ENCODE measurements at regions not wholly inside any gene's neighbourhood (a gene's known extent, or its start where the extent isn't known, plus 50 kb on each side); places are given as distances from the start of the nearest gene placed in this dataset.

GRCh38 chr4:166655705-166656104 is 578.6 kb downstream of the SPOCK3 start:
- DNase-seq, result no peak

- no peak for DNase-seq
Measured at GRCh38 chr4:166657261-166657660, 577.0 kb downstream of the SPOCK3 start.

- no peak for DNase-seq
Measured at GRCh38 chr4:166658585-166658984, 575.7 kb downstream of the SPOCK3 start.

GRCh38 chr4:166662266-166662843 is 571.9 kb downstream of the SPOCK3 start:
- no peak for DNase-seq

- no peak for DNase-seq
Measured at GRCh38 chr4:166670341-166670740, 564.0 kb downstream of the SPOCK3 start.

- DNase-seq, result no peak
Measured at GRCh38 chr4:166673911-166674310, 560.4 kb downstream of the SPOCK3 start.

GRCh38 chr4:166675411-166675810 is 558.9 kb downstream of the SPOCK3 start:
- no peak for DNase-seq

- DNase-seq, result no peak
Measured at GRCh38 chr4:166680796-166681195, 553.5 kb downstream of the SPOCK3 start.

- DNase-seq, result no peak
Measured at GRCh38 chr4:166682200-166682599, 552.1 kb downstream of the SPOCK3 start.
